Smooth muscle cell of the brain vasculature (primary cell): ENCODE measurements at regions not wholly inside any gene's neighbourhood (a gene's known extent, or its start where the extent isn't known, plus 50 kb on each side); places are given as distances from the start of the nearest gene placed in this dataset.

Experiments
- DNase-seq: peaks from one replicate; pipeline ENCODE4 v3.0.0-alpha.2; 2012; ENCODE audit warnings: low read depth, low spot score

- DNase-seq = no peak
Measured at GRCh38 chr9:130781569-130781968, 53.5 kb upstream of the ABL1 start.

- DNase-seq = no peak
Measured at GRCh38 chr9:130782886-130783530, 52.0 kb upstream of the ABL1 start.

- no peak for DNase-seq
Measured at GRCh38 chr9:130785053-130785452, 50.0 kb upstream of the ABL1 start.
